ENCODE measurements at regions not wholly inside any gene's neighbourhood (a gene's known extent, or its start where the extent isn't known, plus 50 kb on each side); places are given as distances from the start of the nearest gene placed in this dataset.

DNA sequence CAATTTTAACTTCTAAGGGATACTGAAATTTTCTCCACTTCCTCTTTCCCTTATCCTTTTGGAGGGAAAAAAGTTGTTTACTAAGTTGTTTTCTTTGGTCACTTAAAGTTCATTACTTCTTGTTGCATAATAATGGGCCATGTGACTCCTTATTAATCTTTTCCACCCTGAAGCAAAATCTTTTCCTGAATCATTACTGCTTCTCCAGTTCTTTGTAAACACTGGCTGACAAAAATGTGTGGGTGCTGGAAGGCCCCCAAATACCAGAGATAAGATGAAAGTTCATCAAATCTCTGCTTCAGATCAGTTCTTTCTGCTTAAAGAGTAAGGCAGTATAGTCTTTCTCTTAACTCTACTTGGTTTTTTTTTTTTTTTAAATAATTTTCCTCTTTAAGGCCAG is 108.9 kb upstream of the NHS start:
- Mint-ChIP-seq H3K27ac (no peak overlapping the region), H3K36me3 (ENCODE audit: insufficient read depth in 1 of 3, low read depth in 3 of 3) (peaks cover 15 to 25% (median 15%) of the 10 kb centered on the region in 3 experiments), H3K9me3 (peaks cover 24 to 32% of the 10 kb centered on the region in 2 experiments), H3K4me3 (no peak overlapping the region), H3K4me1 (no peaks in the 10 kb centered on the region), H3K27me3 (ENCODE audit: low read depth) (peaks cover 2% of the 10 kb centered on the region; the same call in 1 of the 2 replicates)
- Histone ChIP-seq H3K4me2 (ENCODE audit: insufficient read depth, insufficient read length, low read length) (no peak overlapping the region), H2BK15ac (ENCODE audit: low read depth, low read length) (no peak overlapping the region), H3K4me1 (ENCODE audit: insufficient read depth, low read length) (no peaks in the 10 kb centered on the region), H2BK20ac (ENCODE audit: low read depth, low read length, poor library complexity, severe bottlenecking) (no peak overlapping the region), H3K9ac (ENCODE audit: extremely low read depth, insufficient read length, low read length) (no peak overlapping the region), H3K23me2 (ENCODE audit: insufficient read length, low read depth, low read length, poor library complexity, severe bottlenecking) (no peaks in the 10 kb centered on the region), H2BK12ac (ENCODE audit: insufficient read length, low read depth, low read length) (no peak overlapping the region), H3K56ac (ENCODE audit: insufficient read length, low read depth, low read length) (no peak overlapping the region), H2BK120ac (ENCODE audit: low read depth, low read length, poor library complexity, severe bottlenecking) (no peak overlapping the region), H2AFZ (ENCODE audit: low read length) (no peak overlapping the region), H3K79me2 (ENCODE audit: insufficient read depth, low read length) (no peaks in the 10 kb centered on the region), H4K91ac (ENCODE audit: insufficient read length, low read depth, low read length) (no peak overlapping the region), H3K27me3 (ENCODE audit: insufficient read depth, low read length) (no peaks in the 10 kb centered on the region), H4K8ac (replicated peaks; ENCODE audit: insufficient read length, low read depth, low read length) (no peak overlapping the region), H3T11ph (ENCODE audit: low read length) (no peak overlapping the region), H3K79me1 (ENCODE audit: insufficient read depth, low read depth, low read length, poor library complexity, severe bottlenecking) (no peaks in the 10 kb centered on the region), H2BK5ac (ENCODE audit: insufficient read length, low read length) (no peak overlapping the region), H3K4ac (ENCODE audit: low read depth, low read length) (no peak overlapping the region), H3K14ac (ENCODE audit: insufficient read depth, low read length) (no peak overlapping the region), H3K9me3 (ENCODE audit: control insufficient read depth, low read depth, low read length) (peaks cover 4% of the 10 kb centered on the region), H3K18ac (ENCODE audit: insufficient read length, low read depth, low read length) (no peak overlapping the region), H4K5ac (ENCODE audit: insufficient read length, low read depth, low read length) (no peak overlapping the region), H4K20me1 (ENCODE audit: control insufficient read depth, insufficient read depth, insufficient read length) (no peaks in the 10 kb centered on the region), H3K23ac (ENCODE audit: insufficient read length, low read depth, low read length) (no peak overlapping the region), H3K27ac (ENCODE audit: insufficient read length, low read depth, low read length) (no peak overlapping the region), H2AK5ac (ENCODE audit: insufficient read length, low read length) (no peak overlapping the region)
- TF ChIP-seq, protein P1, sequence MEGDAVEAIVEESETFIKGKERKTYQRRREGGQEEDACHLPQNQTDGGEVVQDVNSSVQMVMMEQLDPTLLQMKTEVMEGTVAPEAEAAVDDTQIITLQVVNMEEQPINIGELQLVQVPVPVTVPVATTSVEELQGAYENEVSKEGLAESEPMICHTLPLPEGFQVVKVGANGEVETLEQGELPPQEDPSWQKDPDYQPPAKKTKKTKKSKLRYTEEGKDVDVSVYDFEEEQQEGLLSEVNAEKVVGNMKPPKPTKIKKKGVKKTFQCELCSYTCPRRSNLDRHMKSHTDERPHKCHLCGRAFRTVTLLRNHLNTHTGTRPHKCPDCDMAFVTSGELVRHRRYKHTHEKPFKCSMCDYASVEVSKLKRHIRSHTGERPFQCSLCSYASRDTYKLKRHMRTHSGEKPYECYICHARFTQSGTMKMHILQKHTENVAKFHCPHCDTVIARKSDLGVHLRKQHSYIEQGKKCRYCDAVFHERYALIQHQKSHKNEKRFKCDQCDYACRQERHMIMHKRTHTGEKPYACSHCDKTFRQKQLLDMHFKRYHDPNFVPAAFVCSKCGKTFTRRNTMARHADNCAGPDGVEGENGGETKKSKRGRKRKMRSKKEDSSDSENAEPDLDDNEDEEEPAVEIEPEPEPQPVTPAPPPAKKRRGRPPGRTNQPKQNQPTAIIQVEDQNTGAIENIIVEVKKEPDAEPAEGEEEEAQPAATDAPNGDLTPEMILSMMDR (conservative IDR thresholded peaks at IDR 0.05): no peak
- no peak for DNase-seq

All from H9 (cell line).